Jurkat, Clone E6-1 (cell line): ENCODE measurements at regions not wholly inside any gene's neighbourhood (a gene's known extent, or its start where the extent isn't known, plus 50 kb on each side); places are given as distances from the start of the nearest gene placed in this dataset.
A peak's percentile ranks its signal among the peaks of the same experiment; 100 is the strongest.

Source experiments
- DNase-seq: peaks from one replicate; pipeline ENCODE4 v3.0.0-alpha.2; 2011; ENCODE audit warnings: low read depth, low spot score
- H3K4me3 ChIP-seq: 2 replicates; pipeline ENCODE4 v1.5.1; 2011; ENCODE audit warnings: mild to moderate bottlenecking, low read length, control low read depth, moderate library complexity

- no peak for DNase-seq
- no peak overlapping the region for H3K4me3 ChIP-seq
Observed at GRCh38 chr5:173477345-173478040, 139.0 kb downstream of the BOD1 start.

GRCh38 chr5:173475780-173476179 is 140.7 kb downstream of the BOD1 start:
- H3K4me3 ChIP-seq = no peak overlapping the region
- no peak for DNase-seq

DNA sequence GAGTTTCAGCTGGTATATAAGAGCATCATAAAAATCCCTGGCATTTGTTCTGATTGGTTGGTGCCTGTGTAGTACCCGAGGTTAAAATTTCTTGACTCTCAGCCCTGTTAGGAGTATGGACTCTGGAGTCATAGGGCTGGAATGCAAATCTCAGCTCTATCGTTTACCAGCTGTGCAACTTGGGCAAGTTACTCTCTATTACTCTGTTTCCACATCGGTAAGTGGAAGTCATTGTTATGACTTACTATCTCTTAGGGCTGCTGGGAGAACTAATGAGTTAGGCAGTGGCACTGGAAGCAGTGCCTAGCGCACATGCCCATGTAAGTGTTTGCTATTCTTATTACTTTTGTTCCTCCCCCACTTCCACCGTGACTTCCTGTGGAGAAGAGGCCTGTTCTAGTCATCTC is 141.6 kb downstream of the BOD1 start:
- no peak overlapping the region for H3K4me3 ChIP-seq
- no peak for DNase-seq

- no peak overlapping the region for H3K4me3 ChIP-seq
- DNase-seq = no peak
Observed at GRCh38 chr5:173473288-173473687, 143.2 kb downstream of the BOD1 start.

DNA sequence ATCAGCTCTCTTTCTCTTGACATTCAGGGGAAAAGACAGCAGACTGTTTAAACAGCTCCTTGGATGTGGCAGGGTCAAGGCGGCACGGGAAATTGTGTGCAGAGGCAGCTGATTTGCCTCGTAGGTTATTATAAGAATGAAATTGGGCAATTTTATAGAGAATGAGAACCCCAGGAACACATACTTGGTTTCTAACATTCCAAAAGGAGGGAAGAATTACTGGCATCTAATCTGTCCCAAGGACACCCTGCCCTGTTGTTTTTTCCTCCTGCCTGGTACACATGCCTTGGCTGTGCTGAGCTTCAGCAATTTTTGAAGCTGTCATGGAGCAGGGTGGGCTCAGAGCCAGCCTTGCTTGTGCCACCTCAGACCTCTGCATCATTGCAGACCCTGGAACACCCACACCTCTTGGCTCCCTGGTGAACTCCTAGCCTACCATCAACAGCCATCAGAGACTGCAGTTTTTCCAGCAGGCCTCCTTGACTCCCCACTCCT is 143.6 kb downstream of the BOD1 start:
- H3K4me3 ChIP-seq = no peak overlapping the region

DNA sequence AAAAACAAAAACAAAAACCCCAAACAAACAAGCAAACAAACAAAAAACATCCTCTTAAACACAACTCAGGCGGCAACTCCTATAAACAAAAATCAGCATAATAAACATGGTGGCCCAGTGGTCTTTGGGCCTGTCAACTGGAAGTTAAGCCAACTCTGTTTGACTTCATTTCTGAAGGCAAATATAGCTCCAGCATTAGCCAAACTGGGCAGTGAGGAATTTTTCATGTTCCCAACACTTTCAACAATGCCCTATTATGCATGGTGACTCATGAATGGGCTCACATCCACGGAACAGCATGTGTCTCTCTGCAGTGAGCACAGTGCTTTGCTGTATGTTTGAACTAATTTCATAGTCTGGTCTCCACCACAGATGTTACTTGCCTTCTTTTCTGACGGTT is 143.9 kb upstream of the STC2 start:
- H3K4me3 ChIP-seq = no peak overlapping the region
- no peak for DNase-seq

More for the DNA sequence above, 143.6 kb downstream of the BOD1 start:
- no peak for DNase-seq

DNA sequence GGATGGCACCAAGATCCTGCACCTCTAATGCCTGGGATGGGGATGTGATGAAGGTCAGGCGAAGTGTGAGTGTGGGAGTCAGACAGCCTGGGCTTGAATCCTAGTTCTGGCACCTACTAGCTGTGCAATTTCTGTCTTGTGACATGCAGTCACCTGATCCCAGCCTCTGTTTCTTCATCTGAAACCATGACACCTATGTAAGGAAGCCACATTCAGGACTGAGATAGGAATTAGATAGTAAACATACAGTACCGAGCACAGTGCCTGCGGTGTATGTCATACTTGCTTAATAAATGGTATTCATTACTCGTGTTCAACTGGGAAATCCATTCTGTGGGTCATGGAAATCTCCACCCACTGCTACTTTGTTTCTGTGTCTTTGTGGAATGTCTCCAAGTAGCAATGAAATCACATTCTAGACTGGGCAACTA is 140.6 kb upstream of the STC2 start:
- H3K4me3 ChIP-seq = no peak overlapping the region
- DNase-seq = no peak

DNA sequence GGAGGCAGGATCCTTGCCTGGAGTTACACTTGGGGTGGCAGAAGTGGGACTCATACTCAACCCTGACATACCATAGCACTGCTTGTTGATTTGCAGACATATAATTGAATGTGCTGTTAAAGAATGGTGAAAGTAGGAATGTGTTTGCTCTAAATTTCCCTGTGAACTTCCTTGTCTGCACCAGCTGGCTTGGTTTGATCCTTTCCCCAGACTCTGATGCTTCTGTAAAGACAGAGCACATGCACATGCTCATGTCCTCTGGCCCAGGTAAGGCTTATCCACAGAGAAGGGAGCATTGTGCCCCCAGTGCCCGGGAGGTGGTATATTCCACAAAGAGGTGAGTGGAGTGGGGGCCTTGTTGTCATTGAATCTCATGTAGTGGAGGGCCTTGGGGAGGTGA is 138.0 kb upstream of the STC2 start:
- H3K4me3 ChIP-seq = no peak overlapping the region
- no peak for DNase-seq

- DNase-seq = no peak
- no peak overlapping the region for H3K4me3 ChIP-seq
Observed at GRCh38 chr5:173464813-173465212, 136.6 kb upstream of the STC2 start.

- DNase-seq = no peak
- no peak overlapping the region for H3K4me3 ChIP-seq
Observed at GRCh38 chr5:173463207-173463606, 135.0 kb upstream of the STC2 start.

DNA sequence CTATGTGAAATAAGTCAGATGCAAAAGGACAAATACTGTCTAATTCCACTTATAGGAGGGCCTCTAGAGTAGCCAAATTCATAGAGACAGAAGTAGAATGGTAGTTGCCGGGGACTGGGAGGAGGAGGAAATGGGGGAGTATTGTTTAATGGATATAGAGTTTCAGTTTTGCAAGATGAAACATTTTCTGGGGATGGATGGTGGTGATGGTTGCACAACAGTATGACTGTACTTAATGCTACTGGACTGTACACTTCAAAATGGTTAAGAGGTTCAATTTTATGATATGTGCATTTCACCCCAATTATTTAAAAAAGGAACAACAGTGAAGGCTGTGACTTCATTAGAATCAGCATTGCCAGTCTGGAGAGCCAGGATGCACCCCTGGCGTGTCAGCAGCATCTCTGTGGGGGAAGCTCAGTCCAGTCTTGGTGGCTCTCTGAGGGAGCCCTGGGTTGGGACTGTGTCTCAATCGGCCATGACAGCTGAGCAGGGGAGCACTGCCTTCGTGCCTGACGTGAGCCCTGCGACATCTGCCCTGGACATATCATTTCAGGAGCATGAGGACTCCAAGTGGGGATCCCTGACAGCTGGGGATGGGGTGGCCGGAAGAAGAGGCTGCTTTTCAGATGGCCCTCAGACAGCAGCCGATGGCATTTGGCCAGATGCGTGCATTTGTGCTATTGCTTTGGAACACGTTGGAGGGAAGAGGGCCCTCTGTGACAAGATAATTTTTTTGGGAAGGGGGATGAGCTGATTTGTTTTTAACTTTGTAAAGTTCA is 130.8 kb upstream of the STC2 start:
- H3K4me3 ChIP-seq = no peak overlapping the region
- DNase-seq = no peak

GRCh38 chr5:173457482-173457881 is 129.3 kb upstream of the STC2 start:
- no peak for DNase-seq
- no peak overlapping the region for H3K4me3 ChIP-seq

DNA sequence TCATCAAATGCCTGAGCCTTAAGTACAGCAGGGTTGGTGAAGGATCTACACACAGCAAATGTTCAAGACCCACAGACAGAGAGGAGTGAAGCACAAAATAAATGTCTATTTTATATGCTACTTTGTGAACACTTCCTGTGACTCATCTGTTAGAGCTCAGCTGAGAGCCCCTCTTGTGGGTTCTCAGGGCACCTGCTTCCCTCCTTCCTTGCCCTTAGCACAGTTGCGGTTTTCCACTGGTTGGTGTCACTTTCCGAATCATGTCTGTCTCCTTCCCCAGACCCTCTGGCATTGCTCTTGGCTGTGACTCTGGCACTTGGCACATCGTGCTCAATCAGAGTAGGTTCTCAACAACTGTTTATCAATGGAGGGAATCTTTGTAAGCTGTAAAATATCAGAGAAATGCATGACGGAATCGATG is 128.5 kb upstream of the STC2 start:
- DNase-seq = peak; percentile 86
- no peak overlapping the region for H3K4me3 ChIP-seq

DNA sequence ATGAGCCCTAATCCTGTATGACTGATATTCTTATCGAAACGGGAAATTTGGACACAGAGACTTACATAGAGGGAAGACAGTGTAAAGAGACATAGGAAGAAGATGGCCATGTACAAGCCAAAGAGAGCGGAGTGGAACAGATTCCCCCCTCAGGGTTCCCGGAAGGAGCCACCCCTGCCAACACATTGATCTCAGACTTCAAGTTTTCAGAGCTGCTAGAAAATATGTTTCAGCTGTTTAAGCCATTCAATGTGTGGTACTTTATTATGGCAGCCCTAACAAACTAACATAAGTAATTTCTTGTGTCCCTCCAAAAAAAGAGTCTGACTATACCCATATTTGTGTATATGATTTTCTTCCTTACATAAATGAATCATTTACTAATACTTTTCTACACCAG is 128.0 kb upstream of the STC2 start:
- DNase-seq = no peak
- no peak overlapping the region for H3K4me3 ChIP-seq

DNA sequence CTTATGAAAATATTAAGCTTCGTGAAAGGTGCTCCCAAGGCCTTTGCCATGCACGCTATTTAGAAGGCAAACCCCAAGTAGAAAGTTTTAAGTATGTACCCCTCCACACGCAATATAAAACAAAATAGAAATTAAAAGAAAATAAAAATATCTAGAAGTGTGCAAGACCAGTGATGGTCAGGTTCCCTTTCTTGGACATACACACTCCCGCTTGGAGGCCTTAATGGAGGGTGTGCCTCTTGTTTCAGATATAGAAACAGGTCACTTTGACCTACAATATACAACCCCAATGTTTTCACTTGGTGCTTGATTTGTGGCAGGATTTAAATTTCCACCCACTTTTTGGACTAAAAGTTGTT is 127.4 kb upstream of the STC2 start:
- DNase-seq = no peak
- no peak overlapping the region for H3K4me3 ChIP-seq

DNA sequence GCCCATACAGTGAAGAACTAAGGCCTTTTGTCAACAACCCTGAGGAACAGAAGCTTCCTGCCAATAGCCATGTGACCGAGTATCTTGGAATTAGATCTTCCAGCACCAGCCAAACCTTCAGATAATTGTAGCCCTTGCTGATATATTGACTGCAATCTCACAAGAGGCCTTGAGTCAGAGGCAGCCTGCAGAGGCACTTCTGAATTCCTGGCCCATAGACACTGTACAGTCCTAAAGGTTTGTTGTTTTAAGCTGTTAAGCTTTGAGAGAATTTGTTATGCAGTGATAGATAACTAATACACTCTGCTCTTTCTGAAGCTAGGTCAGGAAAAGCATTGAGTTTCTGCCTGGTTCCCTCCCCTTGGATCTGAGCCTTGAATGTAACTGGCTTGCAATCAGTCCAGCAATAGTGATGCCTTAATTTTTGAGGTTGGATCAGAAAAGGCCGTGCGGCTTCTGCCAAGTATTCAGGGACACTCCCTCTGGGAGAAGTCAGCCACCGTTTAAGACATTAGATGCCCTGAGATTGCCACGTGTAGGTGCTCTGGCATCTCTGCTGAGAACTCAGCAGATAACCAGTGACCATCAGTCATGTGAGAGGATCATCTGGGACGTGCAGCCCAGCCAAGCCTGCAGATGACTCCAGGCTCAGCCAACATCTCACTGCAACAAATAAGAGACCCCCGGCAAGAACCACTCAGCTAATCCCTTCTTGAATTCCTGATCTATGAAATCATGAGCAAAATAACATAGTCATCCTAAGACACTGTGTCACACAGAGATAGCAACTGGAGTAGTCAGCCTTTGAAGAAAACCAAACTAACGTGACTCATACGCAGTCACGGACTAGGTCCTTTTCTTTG is 126.8 kb upstream of the STC2 start:
- H3K4me3 ChIP-seq = no peak overlapping the region

GRCh38 chr5:173454361-173454735 is 126.1 kb upstream of the STC2 start:
- H3K4me3 ChIP-seq = no peak overlapping the region
- no peak for DNase-seq

More for the DNA sequence above, 126.8 kb upstream of the STC2 start:
- no peak for DNase-seq

DNA sequence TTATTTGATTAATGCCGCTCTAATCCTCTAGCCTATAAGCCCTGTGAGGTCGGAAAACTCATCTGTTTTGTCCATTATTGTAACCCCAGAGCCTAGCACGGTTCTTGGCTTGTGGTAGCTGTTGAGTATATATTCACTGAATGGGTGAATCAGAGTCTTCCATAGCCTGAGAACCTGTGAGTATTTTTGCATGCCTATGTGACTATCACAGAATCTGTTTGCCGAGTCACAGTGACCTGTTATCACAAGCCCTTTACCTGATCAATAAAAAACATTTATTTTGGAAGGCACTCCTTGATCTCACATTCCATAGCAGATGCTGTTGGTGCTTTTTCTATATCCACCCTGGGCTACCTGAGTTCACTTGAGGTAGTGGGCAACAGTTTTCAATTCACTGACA is 125.0 kb upstream of the STC2 start:
- H3K4me3 ChIP-seq = no peak overlapping the region
- no peak for DNase-seq

GRCh38 chr5:173452119-173452905 is 124.1 kb upstream of the STC2 start:
- no peak for DNase-seq
- H3K4me3 ChIP-seq = no peak overlapping the region
